Esophagus squamous epithelium (tissue), 4 donors: ENCODE measurements at regions not wholly inside any gene's neighbourhood (a gene's known extent, or its start where the extent isn't known, plus 50 kb on each side); places are given as distances from the start of the nearest gene placed in this dataset.

ENCODE experiments used
- POLR2A ChIP-seq, 4 donors: fragments of 450-650 bp; IDR thresholded peaks; one replicate each; pipeline ENCODE4 v1.6.1; 2017; ENCODE audit warnings: antibody characterized with exemption in 4 of 4, mild to moderate bottlenecking in 4 of 4, moderate library complexity in 3 of 4
- TF ChIP-seq, protein P1 (sequence below), 6 experiments: fragments of 450-650 bp in 4 of 6; fragments of 200-600 bp in 2 of 6; sonication (generic) in 2 of 6; IDR thresholded peaks; one replicate each; pipeline ENCODE4 v1.5.1; 2016 to 2019; ENCODE audit warnings: antibody characterized with exemption in 6 of 6, mild to moderate bottlenecking in 4 of 6, moderate library complexity in 4 of 6

DNA sequence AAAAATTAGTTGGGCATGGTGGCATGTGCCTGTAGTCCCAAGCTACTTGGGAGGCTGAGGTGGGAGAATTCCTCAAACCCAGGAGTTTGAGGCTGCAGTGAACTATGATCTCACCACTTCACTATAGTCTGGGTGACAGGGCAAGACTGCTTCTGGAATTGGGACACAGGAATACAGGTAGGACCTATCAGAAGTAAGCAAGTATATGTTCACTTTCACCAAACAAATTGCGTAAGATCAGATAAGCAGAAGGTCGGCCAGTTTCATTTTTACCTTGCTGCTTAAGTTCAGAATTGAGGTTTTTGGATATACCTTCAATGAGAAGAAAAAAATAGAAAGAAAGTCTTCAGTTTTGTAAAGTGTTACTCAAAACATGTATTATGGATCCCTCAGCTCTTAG lies 171.7 kb downstream of the MAT2B start:
- no peak for TF ChIP-seq POLR2A (IDR thresholded peaks at IDR 0.05)
- TF ChIP-seq, protein P1, sequence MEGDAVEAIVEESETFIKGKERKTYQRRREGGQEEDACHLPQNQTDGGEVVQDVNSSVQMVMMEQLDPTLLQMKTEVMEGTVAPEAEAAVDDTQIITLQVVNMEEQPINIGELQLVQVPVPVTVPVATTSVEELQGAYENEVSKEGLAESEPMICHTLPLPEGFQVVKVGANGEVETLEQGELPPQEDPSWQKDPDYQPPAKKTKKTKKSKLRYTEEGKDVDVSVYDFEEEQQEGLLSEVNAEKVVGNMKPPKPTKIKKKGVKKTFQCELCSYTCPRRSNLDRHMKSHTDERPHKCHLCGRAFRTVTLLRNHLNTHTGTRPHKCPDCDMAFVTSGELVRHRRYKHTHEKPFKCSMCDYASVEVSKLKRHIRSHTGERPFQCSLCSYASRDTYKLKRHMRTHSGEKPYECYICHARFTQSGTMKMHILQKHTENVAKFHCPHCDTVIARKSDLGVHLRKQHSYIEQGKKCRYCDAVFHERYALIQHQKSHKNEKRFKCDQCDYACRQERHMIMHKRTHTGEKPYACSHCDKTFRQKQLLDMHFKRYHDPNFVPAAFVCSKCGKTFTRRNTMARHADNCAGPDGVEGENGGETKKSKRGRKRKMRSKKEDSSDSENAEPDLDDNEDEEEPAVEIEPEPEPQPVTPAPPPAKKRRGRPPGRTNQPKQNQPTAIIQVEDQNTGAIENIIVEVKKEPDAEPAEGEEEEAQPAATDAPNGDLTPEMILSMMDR (IDR thresholded peaks at IDR 0.05): no peak
